ENCODE measurements at regions not wholly inside any gene's neighbourhood (a gene's known extent, or its start where the extent isn't known, plus 50 kb on each side); places are given as distances from the start of the nearest gene placed in this dataset.

GRCh38 chr5:42919600-42919999 lies 107.9 kb upstream of the SELENOP start:
- TF ChIP-seq, protein P1, sequence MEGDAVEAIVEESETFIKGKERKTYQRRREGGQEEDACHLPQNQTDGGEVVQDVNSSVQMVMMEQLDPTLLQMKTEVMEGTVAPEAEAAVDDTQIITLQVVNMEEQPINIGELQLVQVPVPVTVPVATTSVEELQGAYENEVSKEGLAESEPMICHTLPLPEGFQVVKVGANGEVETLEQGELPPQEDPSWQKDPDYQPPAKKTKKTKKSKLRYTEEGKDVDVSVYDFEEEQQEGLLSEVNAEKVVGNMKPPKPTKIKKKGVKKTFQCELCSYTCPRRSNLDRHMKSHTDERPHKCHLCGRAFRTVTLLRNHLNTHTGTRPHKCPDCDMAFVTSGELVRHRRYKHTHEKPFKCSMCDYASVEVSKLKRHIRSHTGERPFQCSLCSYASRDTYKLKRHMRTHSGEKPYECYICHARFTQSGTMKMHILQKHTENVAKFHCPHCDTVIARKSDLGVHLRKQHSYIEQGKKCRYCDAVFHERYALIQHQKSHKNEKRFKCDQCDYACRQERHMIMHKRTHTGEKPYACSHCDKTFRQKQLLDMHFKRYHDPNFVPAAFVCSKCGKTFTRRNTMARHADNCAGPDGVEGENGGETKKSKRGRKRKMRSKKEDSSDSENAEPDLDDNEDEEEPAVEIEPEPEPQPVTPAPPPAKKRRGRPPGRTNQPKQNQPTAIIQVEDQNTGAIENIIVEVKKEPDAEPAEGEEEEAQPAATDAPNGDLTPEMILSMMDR (IDR thresholded peaks at IDR 0.05) = no peak
- TF ChIP-seq POLR2A (IDR thresholded peaks at IDR 0.05) = no peak

Measured in thyroid gland (tissue), 4 donors.